ENCODE measurements at regions not wholly inside any gene's neighbourhood (a gene's known extent, or its start where the extent isn't known, plus 50 kb on each side); places are given as distances from the start of the nearest gene placed in this dataset.

DNA sequence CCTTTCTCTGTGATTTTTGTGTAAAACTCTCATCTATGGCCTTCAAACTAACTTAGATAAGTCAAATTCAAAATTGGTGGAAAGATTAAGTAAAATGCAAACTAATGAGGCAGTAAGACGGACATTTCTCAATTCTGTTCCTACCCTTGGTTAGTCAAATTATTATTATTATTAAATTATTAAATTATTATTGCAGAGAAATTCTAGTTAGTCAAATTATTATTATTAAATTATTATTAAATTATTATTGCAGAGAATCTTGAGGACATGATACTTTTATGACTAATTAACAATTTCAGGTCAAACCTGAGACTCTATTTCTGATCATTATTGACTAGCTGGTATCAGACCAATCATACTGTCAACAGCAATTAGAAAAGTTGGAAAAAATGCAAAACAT lies 845.0 kb upstream of the NECTIN3 start:
- Histone ChIP-seq H3K36me3 (ENCODE audit: insufficient read depth, low read length) (no peaks in the 10 kb centered on the region), H3K9me3 (ENCODE audit: control insufficient read depth in 1 of 2, low read length in 2 of 2) (no peaks in the 10 kb centered on the region), H3K4me1 (ENCODE audit: insufficient read depth, low read length) (no peaks in the 10 kb centered on the region), H3K27ac (ENCODE audit: low read depth, low read length) (no peak overlapping the region), H3K27me3 (ENCODE audit: insufficient read depth, low read length) (no peaks in the 10 kb centered on the region), H3K4me3 (ENCODE audit: low read length in 2 of 2) (no peak overlapping the region)
- Mint-ChIP-seq H3K27me3 (no peaks in the 10 kb centered on the region), H3K36me3 (no peaks in the 10 kb centered on the region), H3K27ac (no peak overlapping the region), H3K4me3 (no peak overlapping the region), H3K4me1 (peaks cover 0 to 2% (median under 1%) of the 10 kb centered on the region in 4 donors), H3K9me3 (no peaks in the 10 kb centered on the region)
- CTCF ChIA-PET (ENCODE audit: partially characterized antibody): no interaction called here
- no peak for DNase-seq
- intact Hi-C loops (cut with micrococcal nuclease): no loop called here
- POLR2A ChIA-PET (ENCODE audit: partially characterized antibody): no interaction called here

DNA sequence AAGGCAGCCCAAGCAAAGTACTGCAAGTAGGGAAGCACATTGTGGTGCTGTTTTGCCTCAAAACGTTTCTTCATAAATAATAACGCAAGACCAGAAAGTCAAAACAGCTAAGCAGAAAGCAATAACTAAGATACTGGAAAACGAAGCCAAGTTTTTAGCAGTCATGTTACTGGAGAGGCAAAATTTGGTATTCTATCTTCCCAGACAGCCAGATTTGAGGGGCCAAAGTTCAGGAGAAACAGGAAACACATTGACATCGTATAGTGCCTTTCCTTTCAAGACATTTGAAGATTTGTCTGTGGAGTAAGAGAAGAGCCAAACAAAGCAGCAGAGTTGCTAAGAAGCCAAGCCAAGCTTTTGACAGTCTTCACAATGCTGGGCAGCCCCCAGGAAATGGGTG lies 843.6 kb upstream of the NECTIN3 start:
- Mint-ChIP-seq H3K36me3 (no peaks in the 10 kb centered on the region), H3K4me3 (no peak overlapping the region), H3K27me3 (no peaks in the 10 kb centered on the region), H3K27ac (no peak overlapping the region), H3K4me1 (peaks cover 0 to 2% (median under 1%) of the 10 kb centered on the region in 4 donors), H3K9me3 (no peaks in the 10 kb centered on the region)
- intact Hi-C loops (cut with micrococcal nuclease): no loop called here
- no peak for DNase-seq
- Histone ChIP-seq H3K27me3 (ENCODE audit: insufficient read depth, low read length) (no peaks in the 10 kb centered on the region), H3K4me3 (ENCODE audit: low read length in 2 of 2) (no peak overlapping the region), H3K9me3 (ENCODE audit: control insufficient read depth in 1 of 2, low read length in 2 of 2) (no peaks in the 10 kb centered on the region), H3K36me3 (ENCODE audit: insufficient read depth, low read length) (no peaks in the 10 kb centered on the region), H3K27ac (ENCODE audit: low read depth, low read length) (no peak overlapping the region), H3K4me1 (ENCODE audit: insufficient read depth, low read length) (no peaks in the 10 kb centered on the region)
- ChIA-PET POLR2A (ENCODE audit: partially characterized antibody) (no interaction called here), CTCF (ENCODE audit: partially characterized antibody) (no interaction called here)

DNA sequence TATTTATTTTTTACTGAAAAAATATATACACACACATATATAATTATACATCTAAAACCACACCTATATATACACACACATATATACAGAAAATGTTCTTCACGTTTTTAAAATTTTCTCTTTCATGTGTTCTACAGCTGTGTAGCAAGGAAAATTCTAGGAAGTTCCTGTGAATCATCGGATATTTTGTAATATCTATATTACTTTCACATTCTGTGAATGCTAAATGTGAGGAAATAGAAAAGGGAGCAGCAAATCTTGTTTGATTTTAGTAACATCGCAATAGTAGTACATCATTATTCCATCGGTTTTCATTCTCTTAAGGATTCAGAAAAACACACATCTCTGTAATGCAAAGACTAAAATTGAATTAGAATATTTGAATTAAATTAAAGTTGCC lies 836.8 kb upstream of the NECTIN3 start:
- Histone ChIP-seq H3K27ac (ENCODE audit: low read depth, low read length) (no peak overlapping the region), H3K4me1 (ENCODE audit: insufficient read depth, low read length) (no peaks in the 10 kb centered on the region), H3K27me3 (ENCODE audit: insufficient read depth, low read length) (no peaks in the 10 kb centered on the region), H3K36me3 (ENCODE audit: insufficient read depth, low read length) (no peaks in the 10 kb centered on the region), H3K4me3 (ENCODE audit: low read length in 2 of 2) (no peak overlapping the region), H3K9me3 (ENCODE audit: control insufficient read depth in 1 of 2, low read length in 2 of 2) (no peaks in the 10 kb centered on the region)
- Mint-ChIP-seq H3K9me3 (no peaks in the 10 kb centered on the region), H3K36me3 (no peaks in the 10 kb centered on the region), H3K4me1 (no peaks in the 10 kb centered on the region), H3K27ac (no peak overlapping the region), H3K27me3 (peaks cover 0 to 2% of the 10 kb centered on the region in 2 donors), H3K4me3 (no peak overlapping the region)
- ChIA-PET POLR2A (ENCODE audit: partially characterized antibody) (no interaction called here), CTCF (ENCODE audit: partially characterized antibody) (no interaction called here)
- intact Hi-C loops (cut with micrococcal nuclease): no loop called here
- no peak for DNase-seq

DNA sequence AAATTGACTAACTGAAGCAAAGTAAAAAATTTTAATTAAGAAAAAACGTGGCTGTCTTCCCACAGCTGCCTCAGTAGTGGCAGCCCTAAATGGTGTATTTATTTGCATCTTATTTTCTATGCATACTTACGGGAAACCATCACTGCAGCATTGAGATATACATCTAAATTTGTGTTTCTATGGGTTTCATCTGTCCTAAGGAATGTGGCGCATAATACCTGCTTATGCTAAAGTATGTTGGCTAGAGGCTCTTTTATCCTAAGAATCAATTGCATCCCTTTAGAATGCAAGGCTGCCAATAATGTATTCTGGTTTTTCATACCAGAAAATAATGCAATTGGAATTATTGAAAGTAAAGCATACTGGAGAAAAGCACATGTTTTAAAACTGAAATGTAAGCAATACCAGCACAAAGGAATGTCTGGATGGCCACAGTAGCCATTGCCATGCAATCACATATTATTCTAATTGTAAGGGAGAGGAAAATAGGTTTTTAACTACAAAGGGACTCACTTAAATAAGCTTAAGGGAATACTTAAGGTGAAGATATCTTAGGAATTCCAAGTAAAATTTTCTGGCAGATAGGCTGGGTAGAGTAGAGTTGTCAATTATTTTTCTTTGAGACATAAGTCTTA lies 834.5 kb upstream of the NECTIN3 start:
- Histone ChIP-seq H3K27me3 (ENCODE audit: insufficient read depth, low read length) (no peaks in the 10 kb centered on the region), H3K9me3 (ENCODE audit: control insufficient read depth in 1 of 2, low read length in 2 of 2) (no peaks in the 10 kb centered on the region), H3K4me3 (ENCODE audit: low read length in 2 of 2) (no peak overlapping the region), H3K4me1 (ENCODE audit: insufficient read depth, low read length) (no peaks in the 10 kb centered on the region), H3K27ac (ENCODE audit: low read depth, low read length) (no peak overlapping the region), H3K36me3 (ENCODE audit: insufficient read depth, low read length) (no peaks in the 10 kb centered on the region)
- H3K36me3 Mint-ChIP-seq: no peaks in the 10 kb centered on the region
- H3K27ac Mint-ChIP-seq: no peak overlapping the region
- no peak overlapping the region for H3K4me3 Mint-ChIP-seq
- CTCF ChIA-PET (ENCODE audit: partially characterized antibody): no interaction called here
- H3K27me3 Mint-ChIP-seq: peaks cover 0 to 2% of the 10 kb centered on the region in 2 donors
- H3K9me3 Mint-ChIP-seq: peaks cover 0 to 2% (median 0%) of the 10 kb centered on the region in 8 donors
- POLR2A ChIA-PET (ENCODE audit: partially characterized antibody): no interaction called here
- intact Hi-C loops (cut with micrococcal nuclease): no loop called here
- no peak for DNase-seq
- no peaks in the 10 kb centered on the region for H3K4me1 Mint-ChIP-seq

DNA sequence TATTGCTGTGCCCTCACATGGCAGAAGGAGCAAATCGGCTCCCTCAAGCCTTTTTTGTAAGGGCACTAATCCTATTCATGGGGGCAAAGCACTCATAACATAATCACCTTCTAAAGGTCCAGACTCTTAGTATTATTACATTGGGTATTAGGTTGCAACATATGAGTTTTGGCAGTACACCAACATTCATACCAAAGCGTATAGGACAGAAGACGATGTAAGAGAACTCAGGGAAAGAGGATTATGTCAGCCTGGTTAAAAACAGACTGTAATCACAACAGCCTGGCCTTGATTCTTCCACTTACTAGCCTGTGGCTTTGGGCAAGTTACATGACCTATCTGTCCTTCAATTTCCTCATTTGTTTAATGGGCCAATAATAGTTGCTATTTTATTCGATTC lies 828.5 kb upstream of the NECTIN3 start:
- H3K9me3 ChIP-seq (ENCODE audit: control insufficient read depth in 1 of 2, low read length in 2 of 2): no peaks in the 10 kb centered on the region
- H3K36me3 ChIP-seq (ENCODE audit: insufficient read depth, low read length): no peaks in the 10 kb centered on the region
- H3K4me1 ChIP-seq (ENCODE audit: insufficient read depth, low read length): no peaks in the 10 kb centered on the region
- H3K9me3 Mint-ChIP-seq: peaks cover 0 to 2% (median 0%) of the 10 kb centered on the region in 8 donors
- H3K4me3 Mint-ChIP-seq: no peak overlapping the region
- H3K27me3 ChIP-seq (ENCODE audit: insufficient read depth, low read length): no peaks in the 10 kb centered on the region
- H3K4me1 Mint-ChIP-seq: no peaks in the 10 kb centered on the region
- no peak for DNase-seq
- CTCF ChIA-PET (ENCODE audit: partially characterized antibody): no interaction called here
- no peaks in the 10 kb centered on the region for H3K27me3 Mint-ChIP-seq
- no peaks in the 10 kb centered on the region for H3K36me3 Mint-ChIP-seq
- H3K27ac Mint-ChIP-seq: no peak overlapping the region
- POLR2A ChIA-PET (ENCODE audit: partially characterized antibody): no interaction called here
- intact Hi-C loops (cut with micrococcal nuclease): no loop called here
- H3K4me3 ChIP-seq (ENCODE audit: low read length in 2 of 2): no peak overlapping the region
- H3K27ac ChIP-seq (ENCODE audit: low read depth, low read length): no peak overlapping the region

DNA sequence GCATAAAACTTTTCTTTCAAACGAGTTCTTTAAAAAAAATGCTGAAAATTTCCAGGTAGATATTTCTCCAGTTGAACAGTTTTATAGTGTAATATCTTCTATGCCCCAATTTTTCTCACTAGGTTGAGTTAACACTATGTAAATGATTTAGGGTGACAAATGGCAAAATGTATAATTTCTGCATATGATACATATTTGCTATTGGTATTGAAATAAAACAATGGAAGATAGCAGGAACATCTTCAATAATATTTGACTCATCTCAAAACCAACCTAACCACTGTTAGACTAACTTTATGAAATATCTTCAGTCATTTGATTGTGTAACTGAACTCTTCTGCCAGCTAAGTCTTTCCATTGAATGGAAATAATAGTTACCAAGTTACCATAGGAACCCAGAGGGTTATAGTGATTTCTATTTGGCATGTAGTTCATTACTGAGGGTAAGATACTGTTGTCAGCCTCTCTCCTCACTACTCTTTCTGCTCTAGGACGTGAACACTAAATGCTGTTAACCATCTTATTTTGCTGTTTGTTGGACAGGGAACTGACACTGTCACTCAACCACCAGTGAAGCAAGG lies 824.7 kb upstream of the NECTIN3 start:
- Mint-ChIP-seq H3K36me3 (no peaks in the 10 kb centered on the region), H3K27ac (no peak overlapping the region), H3K4me3 (no peak overlapping the region), H3K27me3 (no peaks in the 10 kb centered on the region), H3K4me1 (no peaks in the 10 kb centered on the region), H3K9me3 (peaks cover 0 to 1% (median 0%) of the 10 kb centered on the region in 8 donors)
- Histone ChIP-seq H3K4me3 (ENCODE audit: low read length in 2 of 2) (no peak overlapping the region), H3K36me3 (ENCODE audit: insufficient read depth, low read length) (no peaks in the 10 kb centered on the region), H3K27me3 (ENCODE audit: insufficient read depth, low read length) (no peaks in the 10 kb centered on the region), H3K27ac (ENCODE audit: low read depth, low read length) (no peak overlapping the region), H3K9me3 (ENCODE audit: control insufficient read depth in 1 of 2, low read length in 2 of 2) (no peaks in the 10 kb centered on the region), H3K4me1 (ENCODE audit: insufficient read depth, low read length) (no peaks in the 10 kb centered on the region)
- intact Hi-C loops (cut with micrococcal nuclease): no loop called here
- ChIA-PET POLR2A (ENCODE audit: partially characterized antibody) (no interaction called here), CTCF (ENCODE audit: partially characterized antibody) (no interaction called here)
- no peak for DNase-seq

DNA sequence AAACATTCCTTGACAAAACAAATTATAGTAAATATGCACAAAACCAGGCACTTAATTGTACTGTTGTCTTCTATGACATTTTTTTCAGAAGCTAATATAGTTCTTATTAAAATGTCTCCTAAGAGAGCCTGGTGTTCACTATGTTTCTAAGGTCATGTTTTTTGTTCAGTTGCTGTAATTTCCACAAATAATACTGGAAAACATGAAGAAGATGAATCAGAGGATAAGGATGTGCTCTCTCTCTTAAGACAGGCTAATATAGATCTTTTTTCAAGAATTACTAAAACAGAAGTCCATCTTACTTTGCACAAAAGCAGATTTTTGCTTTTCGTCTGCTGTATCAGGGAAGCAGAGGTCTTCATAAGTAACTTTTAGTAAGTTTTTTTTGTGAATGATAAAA lies 823.0 kb upstream of the NECTIN3 start:
- Mint-ChIP-seq H3K27me3 (no peaks in the 10 kb centered on the region), H3K4me1 (no peaks in the 10 kb centered on the region), H3K27ac (no peak overlapping the region), H3K36me3 (no peaks in the 10 kb centered on the region), H3K4me3 (no peak overlapping the region), H3K9me3 (peaks cover 0 to 1% (median 0%) of the 10 kb centered on the region in 8 donors)
- ChIA-PET POLR2A (ENCODE audit: partially characterized antibody) (no interaction called here), CTCF (ENCODE audit: partially characterized antibody) (no interaction called here)
- Histone ChIP-seq H3K4me1 (ENCODE audit: insufficient read depth, low read length) (no peaks in the 10 kb centered on the region), H3K27me3 (ENCODE audit: insufficient read depth, low read length) (no peaks in the 10 kb centered on the region), H3K36me3 (ENCODE audit: insufficient read depth, low read length) (no peaks in the 10 kb centered on the region), H3K27ac (ENCODE audit: low read depth, low read length) (no peak overlapping the region), H3K9me3 (ENCODE audit: control insufficient read depth in 1 of 2, low read length in 2 of 2) (no peaks in the 10 kb centered on the region), H3K4me3 (ENCODE audit: low read length in 2 of 2) (no peak overlapping the region)
- intact Hi-C loops (cut with micrococcal nuclease): no loop called here
- no peak for DNase-seq

DNA sequence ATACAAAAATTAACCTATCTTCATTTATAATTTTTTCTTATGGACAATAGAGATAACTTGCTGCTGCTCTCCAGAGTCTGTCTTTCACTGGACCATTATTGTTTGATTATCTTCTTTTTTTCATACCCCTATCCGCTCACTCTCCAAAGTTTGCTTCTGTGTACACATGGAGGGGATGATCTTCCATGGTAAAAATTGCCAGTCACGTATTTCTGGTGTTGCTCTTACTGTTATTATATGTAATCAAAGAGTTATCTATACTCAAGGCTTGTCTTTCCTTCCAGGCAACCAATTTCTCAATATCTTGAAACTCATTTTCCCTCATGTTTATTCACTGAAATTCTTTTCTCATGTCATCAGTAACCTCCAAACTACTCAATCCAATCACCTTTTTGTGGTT lies 817.8 kb upstream of the NECTIN3 start:
- Mint-ChIP-seq H3K4me1 (no peaks in the 10 kb centered on the region), H3K27me3 (no peaks in the 10 kb centered on the region), H3K27ac (no peak overlapping the region), H3K36me3 (no peaks in the 10 kb centered on the region), H3K9me3 (no peaks in the 10 kb centered on the region), H3K4me3 (no peak overlapping the region)
- Histone ChIP-seq H3K36me3 (ENCODE audit: insufficient read depth, low read length) (no peaks in the 10 kb centered on the region), H3K27ac (ENCODE audit: low read depth, low read length) (no peak overlapping the region), H3K4me1 (ENCODE audit: insufficient read depth, low read length) (no peaks in the 10 kb centered on the region), H3K4me3 (ENCODE audit: low read length in 2 of 2) (no peak overlapping the region), H3K27me3 (ENCODE audit: insufficient read depth, low read length) (no peaks in the 10 kb centered on the region), H3K9me3 (ENCODE audit: control insufficient read depth in 1 of 2, low read length in 2 of 2) (no peaks in the 10 kb centered on the region)
- intact Hi-C loops (cut with micrococcal nuclease): no loop called here
- POLR2A ChIA-PET (ENCODE audit: partially characterized antibody): no interaction called here
- no peak for DNase-seq
- CTCF ChIA-PET (ENCODE audit: partially characterized antibody): no interaction called here

Measured in CD4-positive, alpha-beta memory T cell (primary cell).